Fibroblast of mammary gland (primary cell): ENCODE measurements at regions not wholly inside any gene's neighbourhood (a gene's known extent, or its start where the extent isn't known, plus 50 kb on each side); places are given as distances from the start of the nearest gene placed in this dataset.

Source experiments
- DNase-seq: peaks from one replicate; pipeline ENCODE4 v3.0.0-alpha.2; 2010; ENCODE audit warnings: low read depth
- H3K4me3 ChIP-seq: 2 replicates; pipeline ENCODE4 v1.5.1; 2011; ENCODE audit warnings: low read depth, mild to moderate bottlenecking, low read length, moderate library complexity; ENCODE audit not compliant: control insufficient read depth
- CTCF ChIP-seq: conservative IDR thresholded peaks from 2 replicates; pipeline ENCODE4 v1.5.1; 2011; ENCODE audit warnings: low read depth, low read length, inconsistent platforms; ENCODE audit not compliant: control insufficient read depth, insufficient read depth

GRCh38 chr1:79478728-79479373 is 472.3 kb upstream of the ADGRL4 start:
- TF ChIP-seq CTCF, result no peak
- no peak overlapping the region for H3K4me3 ChIP-seq
- no peak for DNase-seq

DNA sequence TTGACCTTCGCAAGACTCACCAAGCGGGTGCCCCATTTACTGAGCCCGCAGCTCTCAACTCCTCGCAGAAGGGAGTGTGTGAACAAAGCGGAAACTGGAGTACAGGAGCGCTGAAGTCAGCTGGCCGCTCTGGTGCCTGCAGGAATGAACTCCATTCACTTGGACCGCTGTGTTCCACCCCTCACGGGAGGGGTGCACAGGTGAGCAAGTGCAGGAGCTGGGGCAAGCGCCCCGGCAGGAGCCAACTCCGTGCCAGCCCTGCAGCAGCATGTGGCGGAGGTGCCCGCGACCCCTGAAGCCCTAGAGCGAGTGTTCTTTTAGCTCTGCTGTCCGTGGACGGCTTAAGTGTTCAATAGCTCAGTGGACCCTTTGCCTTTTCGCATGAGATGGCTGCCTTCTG is 471.6 kb upstream of the ADGRL4 start:
- no peak overlapping the region for H3K4me3 ChIP-seq
- no peak for DNase-seq
- TF ChIP-seq CTCF, result no peak

DNA sequence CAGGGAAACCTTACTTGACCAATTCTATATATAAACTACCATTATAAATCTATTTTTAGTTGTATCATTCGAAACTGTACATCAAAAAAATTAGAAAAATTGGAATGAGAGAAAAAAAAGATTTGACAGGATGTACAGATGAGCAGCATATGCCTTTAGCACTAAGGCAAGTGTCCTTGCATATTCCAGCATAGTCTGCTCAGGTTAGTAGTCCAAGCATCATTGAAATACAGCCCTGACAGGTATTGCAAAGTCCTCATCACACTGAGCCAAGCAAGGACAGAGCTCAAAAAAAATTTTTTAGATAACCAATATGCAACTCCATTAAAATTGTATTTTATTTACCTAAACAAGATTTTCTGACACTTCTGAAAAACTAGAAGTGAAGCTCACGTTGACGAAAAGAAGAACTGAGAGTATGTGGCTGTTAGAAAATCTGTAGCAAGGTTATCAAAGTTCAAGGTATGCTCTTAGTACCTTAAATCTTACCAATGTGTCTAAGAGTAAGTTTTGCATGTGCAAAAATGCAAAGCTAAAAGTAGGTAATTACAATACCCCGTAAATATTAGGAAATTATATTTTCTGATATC is 465.6 kb upstream of the ADGRL4 start:
- TF ChIP-seq CTCF, result no peak
- no peak for DNase-seq
- no peak overlapping the region for H3K4me3 ChIP-seq

- H3K4me3 ChIP-seq, result no peak overlapping the region
- TF ChIP-seq CTCF, result no peak
- no peak for DNase-seq
These were observed 462.6 kb upstream of the ADGRL4 start for GRCh38 chr1:79469139-79469538.

GRCh38 chr1:79460773-79461436 is 454.4 kb upstream of the ADGRL4 start:
- no peak for DNase-seq
- H3K4me3 ChIP-seq, result no peak overlapping the region
- TF ChIP-seq CTCF, result no peak

DNA sequence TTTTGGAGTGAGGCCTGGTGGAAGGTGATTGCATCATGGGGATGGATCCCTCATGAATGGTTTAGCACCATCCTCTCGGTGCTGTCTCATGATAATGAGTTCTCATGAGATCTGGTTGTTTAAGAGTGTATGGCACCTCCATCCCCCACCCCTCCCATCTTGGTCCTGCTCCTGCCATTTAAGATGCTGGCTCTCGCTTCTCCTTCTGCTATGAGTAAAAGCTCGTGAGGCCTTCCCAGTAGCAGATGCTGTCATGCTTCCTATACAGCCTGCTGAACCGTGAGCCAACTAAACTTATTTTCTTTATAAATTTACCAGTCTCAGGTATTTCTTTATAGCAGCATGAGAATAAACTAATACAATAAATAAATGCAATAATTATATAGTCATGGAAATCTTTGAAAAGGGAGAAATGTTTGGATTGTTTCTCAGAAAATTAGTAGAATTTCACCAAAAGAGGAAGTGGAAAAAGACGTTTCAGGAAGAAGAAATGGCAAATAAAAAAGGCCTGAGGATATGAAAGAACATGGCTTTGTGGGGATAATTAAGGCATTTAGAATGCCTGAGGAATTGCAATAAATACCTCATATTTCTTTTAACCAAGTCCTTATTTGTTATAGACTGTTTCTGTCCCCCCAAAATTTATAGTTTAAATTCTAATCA is 451.2 kb upstream of the ADGRL4 start:
- no peak overlapping the region for H3K4me3 ChIP-seq
- DNase-seq, result no peak
- no peak for TF ChIP-seq CTCF
